ENCODE measurements at regions not wholly inside any gene's neighbourhood (a gene's known extent, or its start where the extent isn't known, plus 50 kb on each side); places are given as distances from the start of the nearest gene placed in this dataset.

DNA sequence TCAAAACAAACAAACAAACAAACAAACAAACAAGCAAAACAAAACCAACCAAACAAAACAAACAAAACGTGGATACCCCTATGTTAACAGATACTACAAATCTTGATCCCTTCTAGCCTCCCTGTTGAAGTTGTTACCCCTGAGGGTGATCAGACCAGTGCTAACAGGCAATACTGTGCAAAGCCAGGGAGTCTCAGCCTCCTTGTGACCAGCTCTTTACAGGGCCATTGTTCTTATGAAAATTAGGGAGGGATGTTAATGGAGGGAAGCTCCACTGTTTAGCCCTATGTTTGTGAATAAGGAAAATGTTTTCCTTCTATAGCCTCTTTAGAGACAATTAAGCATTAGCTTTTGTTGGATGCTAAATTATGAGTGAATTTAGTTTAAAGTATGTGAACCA, 1072.1 kb upstream of the WWC1 start:
- ChIA-PET POLR2A (no interaction called here), CTCF (interaction anchor here (0.7 kb wide), 1 partner anchor 762 kb away, joined by 4 read pairs; no protein-coding TSS in a partner anchor)
- Mint-ChIP-seq H3K4me1 (no peaks in the 10 kb centered on the region), H3K9me3 (ENCODE audit: low read depth) (no peaks in the 10 kb centered on the region), H3K36me3 (ENCODE audit: low read depth) (no peaks in the 10 kb centered on the region), H3K27me3 (no peaks in the 10 kb centered on the region), H3K27ac (no peak overlapping the region), H3K4me3 (no peak overlapping the region)
- no peak for ATAC-seq
- intact Hi-C loops (cut with DNase I, micrococcal nuclease): no loop called here
- no peak for DNase-seq

DNA sequence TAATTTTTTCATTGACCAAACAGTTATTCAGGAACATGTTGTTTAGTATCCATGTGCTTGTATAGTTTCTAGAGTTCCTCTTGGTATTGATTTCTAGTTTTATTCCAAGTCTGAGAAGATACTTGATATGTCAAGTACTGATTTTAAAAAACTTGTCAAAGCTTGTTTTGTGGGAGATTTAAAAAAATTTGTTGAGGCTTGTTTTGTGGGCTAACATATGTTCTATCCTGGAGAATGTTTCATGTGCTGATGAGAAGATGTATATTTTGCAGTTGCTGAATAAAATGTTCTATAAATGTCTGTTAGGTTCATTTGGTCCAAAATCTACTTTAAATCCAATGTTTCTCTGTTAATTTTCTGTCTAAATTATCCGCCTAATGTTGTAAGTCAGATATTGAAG, 1065.1 kb upstream of the WWC1 start:
- CTCF ChIA-PET: no interaction called here
- Mint-ChIP-seq H3K27ac (no peak overlapping the region), H3K9me3 (ENCODE audit: low read depth) (peaks cover 23% of the 10 kb centered on the region), H3K4me1 (no peaks in the 10 kb centered on the region), H3K36me3 (ENCODE audit: low read depth) (no peaks in the 10 kb centered on the region), H3K4me3 (no peak overlapping the region), H3K27me3 (no peaks in the 10 kb centered on the region)
- intact Hi-C loops (cut with DNase I, micrococcal nuclease): no loop called here
- POLR2A ChIA-PET: no interaction called here
- ATAC-seq: no peak
- DNase-seq: no peak

DNA sequence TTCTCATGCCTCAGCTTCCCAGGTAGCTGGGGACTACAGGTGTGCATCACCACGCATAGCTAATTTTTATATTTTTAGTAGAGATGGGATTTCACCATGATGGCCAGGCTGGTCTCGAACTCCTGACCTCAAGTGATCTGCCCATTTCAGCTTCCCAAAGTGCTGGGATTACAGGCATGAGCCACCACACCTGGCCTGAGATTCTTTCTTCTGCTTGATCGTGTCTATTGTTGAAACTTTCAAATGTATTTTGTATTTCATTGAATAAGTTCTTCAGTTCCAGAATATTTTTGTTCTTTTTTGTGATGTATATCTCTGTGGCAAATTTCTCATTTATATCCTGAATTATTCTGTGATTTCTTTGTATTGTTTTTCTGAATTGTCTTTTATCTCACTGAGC, 1063.3 kb upstream of the WWC1 start:
- CTCF ChIA-PET: no interaction called here
- no peak for DNase-seq

DNA sequence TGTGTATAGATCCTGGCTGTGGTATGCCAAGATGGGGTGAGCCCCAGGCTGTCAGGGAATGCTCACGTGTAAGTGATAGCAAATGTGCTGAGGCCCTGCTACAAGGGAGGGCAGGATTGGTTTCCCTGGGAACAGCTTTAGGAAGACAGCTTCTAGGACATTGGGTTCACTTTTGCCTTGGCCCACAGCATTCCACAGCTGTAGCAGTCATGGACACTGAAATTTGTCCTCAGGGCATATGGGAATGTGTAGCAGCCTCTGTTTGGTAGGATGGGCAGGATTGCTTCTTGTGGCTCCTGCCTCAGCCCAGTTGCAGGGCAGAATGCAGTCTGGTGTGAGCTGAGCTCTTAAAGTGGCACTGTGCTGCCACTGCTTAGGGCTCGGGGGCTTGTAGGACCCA, 1061.7 kb upstream of the WWC1 start:
- Mint-ChIP-seq H3K36me3 (ENCODE audit: low read depth) (no peaks in the 10 kb centered on the region), H3K9me3 (ENCODE audit: low read depth) (peaks cover 23% of the 10 kb centered on the region), H3K4me1 (no peaks in the 10 kb centered on the region), H3K4me3 (no peak overlapping the region), H3K27ac (no peak overlapping the region), H3K27me3 (no peaks in the 10 kb centered on the region)
- ChIA-PET CTCF (no interaction called here), POLR2A (no interaction called here)
- intact Hi-C loops (cut with DNase I, micrococcal nuclease): no loop called here
- DNase-seq (no peak), ATAC-seq (no peak)

More for the DNA sequence above, 1063.3 kb upstream of the WWC1 start:
- Mint-ChIP-seq H3K27ac (no peak overlapping the region), H3K9me3 (ENCODE audit: low read depth) (peaks cover 23% of the 10 kb centered on the region), H3K27me3 (no peaks in the 10 kb centered on the region), H3K4me1 (no peaks in the 10 kb centered on the region), H3K4me3 (no peak overlapping the region), H3K36me3 (ENCODE audit: low read depth) (no peaks in the 10 kb centered on the region)
- no peak for ATAC-seq
- POLR2A ChIA-PET: no interaction called here
- intact Hi-C loops (cut with DNase I, micrococcal nuclease): no loop called here

DNA sequence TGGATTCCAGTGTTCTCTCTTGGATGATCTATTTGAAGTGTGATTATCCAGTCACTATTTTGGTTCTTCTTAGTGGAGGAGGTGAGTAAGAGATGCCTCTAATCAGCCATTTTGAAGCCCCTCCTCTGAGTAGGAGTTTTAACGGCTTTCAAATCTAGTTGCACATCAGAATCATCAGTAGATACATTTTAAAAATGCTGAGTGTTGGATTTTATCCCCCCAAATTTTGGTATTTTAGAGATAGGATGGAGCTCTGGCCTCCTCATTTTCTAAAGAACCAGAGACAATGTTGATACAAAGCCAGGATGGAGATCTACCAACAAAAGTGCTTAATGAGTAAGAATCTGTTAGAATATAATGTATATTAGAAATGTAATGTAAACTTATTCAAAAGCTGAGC, 1061.0 kb upstream of the WWC1 start:
- peaks cover 23% of the 10 kb centered on the region for H3K9me3 Mint-ChIP-seq (ENCODE audit: low read depth)

DNA sequence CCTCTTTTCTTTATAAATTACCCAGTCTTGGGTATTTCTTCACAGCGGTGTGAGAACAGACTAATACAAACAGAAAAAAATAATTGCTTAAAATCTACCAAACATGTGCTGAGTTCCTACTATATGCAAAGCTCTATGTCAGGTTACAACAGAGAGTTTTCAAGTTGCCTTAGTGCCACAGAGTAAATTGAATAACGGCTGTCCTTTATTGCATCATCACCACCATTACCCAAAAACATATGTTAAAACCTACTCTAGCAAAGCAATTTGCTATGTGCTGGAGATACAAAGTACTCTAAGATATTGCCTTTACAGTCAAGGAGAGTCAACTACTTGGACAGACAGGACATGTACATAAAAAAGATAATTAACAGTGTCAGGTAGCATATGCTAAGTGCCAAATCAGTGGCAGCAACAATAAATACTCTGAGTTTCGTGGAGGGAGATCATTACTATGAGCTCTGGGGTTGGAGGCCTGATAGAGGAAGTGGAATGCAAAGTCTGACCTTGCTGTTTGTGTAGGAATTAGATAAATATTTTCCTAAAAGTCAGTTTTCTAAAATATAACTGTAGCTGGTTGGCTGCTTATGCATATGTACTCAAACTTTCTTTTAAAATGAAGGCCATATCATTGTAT, 1058.7 kb upstream of the WWC1 start:
- intact Hi-C loops (cut with DNase I, micrococcal nuclease): no loop called here
- Mint-ChIP-seq H3K27ac (no peak overlapping the region), H3K4me1 (no peaks in the 10 kb centered on the region), H3K9me3 (ENCODE audit: low read depth) (peaks cover 14% of the 10 kb centered on the region), H3K36me3 (ENCODE audit: low read depth) (no peaks in the 10 kb centered on the region), H3K27me3 (no peaks in the 10 kb centered on the region), H3K4me3 (no peak overlapping the region)
- no peak for DNase-seq
- ChIA-PET CTCF (interaction anchor here (0.8 kb wide), 1 partner anchor 10 kb away, joined by 3 read pairs; no protein-coding TSS in a partner anchor), POLR2A (no interaction called here)
- no peak for ATAC-seq

More for the DNA sequence above, 1061.0 kb upstream of the WWC1 start:
- Mint-ChIP-seq H3K4me3 (no peak overlapping the region), H3K36me3 (ENCODE audit: low read depth) (no peaks in the 10 kb centered on the region), H3K27ac (no peak overlapping the region), H3K4me1 (no peaks in the 10 kb centered on the region), H3K27me3 (no peaks in the 10 kb centered on the region)
- intact Hi-C loops (cut with DNase I, micrococcal nuclease): no loop called here
- ChIA-PET CTCF (no interaction called here), POLR2A (no interaction called here)
- no peak for ATAC-seq
- DNase-seq: no peak

DNA sequence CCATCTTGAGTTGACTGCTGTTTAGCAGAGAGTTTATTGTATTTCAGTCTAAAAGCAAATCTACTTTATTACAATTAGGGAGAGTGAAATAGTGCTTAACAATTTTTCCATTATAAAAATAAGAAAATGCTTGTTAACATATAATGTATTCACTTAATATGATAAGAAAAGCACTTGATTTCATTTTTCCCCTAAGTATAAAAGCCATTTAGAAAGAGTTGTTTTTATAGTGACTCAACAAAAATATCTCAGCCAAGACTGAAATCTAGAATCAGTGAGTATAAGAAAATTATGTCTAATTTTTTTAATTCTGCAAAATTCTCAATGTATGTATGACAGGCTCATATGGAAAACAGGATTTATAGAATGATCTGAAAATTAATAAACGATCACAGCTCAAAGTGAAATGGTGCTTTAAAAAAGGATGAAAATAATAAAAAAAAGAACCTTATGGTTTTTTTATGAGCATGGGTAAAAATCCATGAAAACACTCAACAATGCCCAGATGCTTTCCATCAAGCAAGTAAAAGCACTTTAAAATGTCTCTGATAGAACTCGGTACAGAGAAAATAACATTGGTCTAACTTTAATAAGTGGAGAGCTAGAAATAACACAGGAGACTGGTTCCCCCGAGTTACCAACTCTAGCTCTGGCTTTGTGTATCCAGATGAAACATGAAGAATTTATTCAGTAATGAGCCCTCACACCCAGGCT, 1057.8 kb upstream of the WWC1 start:
- Mint-ChIP-seq H3K4me1 (no peaks in the 10 kb centered on the region), H3K27ac (no peak overlapping the region), H3K36me3 (ENCODE audit: low read depth) (no peaks in the 10 kb centered on the region), H3K27me3 (no peaks in the 10 kb centered on the region), H3K9me3 (ENCODE audit: low read depth) (peaks cover 10% of the 10 kb centered on the region), H3K4me3 (no peak overlapping the region)
- DNase-seq: no peak
- POLR2A ChIA-PET: no interaction called here
- CTCF ChIA-PET: interaction anchor here (0.6 kb wide), 1 partner anchor 54 kb away, joined by 3 read pairs; no protein-coding TSS in a partner anchor
- no peak for ATAC-seq
- intact Hi-C loops (cut with DNase I, micrococcal nuclease): no loop called here

DNA sequence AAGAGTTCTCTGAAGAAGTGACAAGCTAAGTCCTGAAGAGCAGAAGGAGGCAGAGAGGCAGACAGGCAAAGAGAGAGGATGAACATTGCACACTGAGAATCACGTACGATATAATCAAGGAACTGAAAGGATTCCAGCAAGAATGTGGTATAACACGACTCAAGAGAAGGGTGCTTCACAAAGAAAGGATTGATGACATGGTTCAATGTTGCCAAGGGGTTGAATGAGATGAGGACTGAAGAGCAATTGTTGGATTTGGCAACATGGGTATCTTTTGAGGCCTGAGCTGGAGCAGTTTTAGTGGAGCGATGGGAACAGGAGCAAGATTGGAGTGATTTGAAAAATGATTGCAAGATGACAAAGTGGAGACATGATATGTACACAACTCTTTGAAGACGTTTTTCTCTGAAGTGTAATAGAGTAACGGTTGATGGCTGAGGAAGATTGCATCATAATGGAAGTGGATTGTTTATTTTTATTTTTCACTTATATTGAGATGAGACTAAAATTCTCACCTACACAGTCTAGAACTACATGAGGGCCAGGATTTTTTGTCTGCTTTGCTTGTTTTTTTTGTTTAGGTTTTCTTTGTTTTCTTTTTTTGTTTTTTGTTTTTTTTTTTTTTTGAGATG, 1049.9 kb upstream of the WWC1 start:
- ChIA-PET CTCF (no interaction called here), POLR2A (no interaction called here)
- no peak overlapping the region for H3K4me3 Mint-ChIP-seq
- no peaks in the 10 kb centered on the region for H3K27me3 Mint-ChIP-seq
- no peaks in the 10 kb centered on the region for H3K36me3 Mint-ChIP-seq (ENCODE audit: low read depth)
- intact Hi-C loops (cut with DNase I, micrococcal nuclease): no loop called here
- peaks cover 6% of the 10 kb centered on the region for H3K9me3 Mint-ChIP-seq (ENCODE audit: low read depth)
- DNase-seq (no peak), ATAC-seq (no peak)
- H3K4me1 Mint-ChIP-seq: no peaks in the 10 kb centered on the region
- H3K27ac Mint-ChIP-seq: no peak overlapping the region

DNA sequence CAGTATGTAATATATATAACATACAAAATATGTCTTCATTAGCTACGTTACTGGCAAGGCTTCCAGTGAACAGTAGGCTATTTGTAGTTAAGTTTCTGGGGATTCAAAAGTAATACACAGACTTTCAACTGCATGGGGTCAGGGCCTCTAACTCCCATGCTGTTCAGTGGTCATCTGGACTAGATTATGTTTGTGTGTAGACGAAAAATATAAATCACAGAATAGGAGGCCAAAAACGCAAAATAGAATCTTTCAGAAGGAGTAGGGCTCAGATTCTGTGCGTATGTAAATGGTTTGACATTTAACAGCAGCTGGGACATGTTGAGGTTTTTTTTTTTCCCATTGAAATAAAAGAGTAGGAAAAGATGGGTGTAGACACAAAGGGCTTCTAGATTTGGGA, 1048.7 kb upstream of the WWC1 start:
- no peak overlapping the region for H3K27ac Mint-ChIP-seq
- no peak overlapping the region for H3K4me3 Mint-ChIP-seq

DNA sequence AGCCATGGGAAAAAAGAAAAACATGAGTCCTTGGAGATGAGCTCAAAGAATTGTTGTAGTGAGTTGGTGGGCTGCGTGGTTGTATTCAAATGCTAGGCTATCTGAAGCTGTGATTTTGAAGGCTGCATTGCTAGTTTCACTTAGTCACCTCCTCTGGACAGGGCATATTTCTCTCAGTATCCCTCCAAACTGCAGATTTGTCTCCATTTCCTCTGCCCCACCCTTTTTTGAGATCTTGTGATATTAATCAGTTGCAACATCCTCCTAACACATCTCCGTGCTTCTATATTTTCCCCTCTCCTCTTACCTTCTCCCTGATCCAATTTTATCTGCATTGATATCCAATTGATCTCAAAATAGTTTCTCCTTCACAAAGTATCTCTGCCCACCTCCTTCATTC, 1048.0 kb upstream of the WWC1 start:
- DNase-seq (no peak), ATAC-seq (no peak)
- CTCF ChIA-PET: no interaction called here
- H3K36me3 Mint-ChIP-seq (ENCODE audit: low read depth): no peaks in the 10 kb centered on the region
- no peaks in the 10 kb centered on the region for H3K27me3 Mint-ChIP-seq
- no peak overlapping the region for H3K4me3 Mint-ChIP-seq
- H3K27ac Mint-ChIP-seq: no peak overlapping the region
- intact Hi-C loops (cut with DNase I, micrococcal nuclease): no loop called here
- H3K4me1 Mint-ChIP-seq: no peaks in the 10 kb centered on the region
- peaks cover 6% of the 10 kb centered on the region for H3K9me3 Mint-ChIP-seq (ENCODE audit: low read depth)
- POLR2A ChIA-PET: no interaction called here

More for the DNA sequence above, 1048.7 kb upstream of the WWC1 start:
- Mint-ChIP-seq H3K4me1 (no peaks in the 10 kb centered on the region), H3K27me3 (no peaks in the 10 kb centered on the region), H3K36me3 (ENCODE audit: low read depth) (no peaks in the 10 kb centered on the region), H3K9me3 (ENCODE audit: low read depth) (peaks cover 6% of the 10 kb centered on the region)
- DNase-seq (no peak), ATAC-seq (no peak)
- ChIA-PET CTCF (no interaction called here), POLR2A (no interaction called here)
- intact Hi-C loops (cut with DNase I, micrococcal nuclease): no loop called here

DNA sequence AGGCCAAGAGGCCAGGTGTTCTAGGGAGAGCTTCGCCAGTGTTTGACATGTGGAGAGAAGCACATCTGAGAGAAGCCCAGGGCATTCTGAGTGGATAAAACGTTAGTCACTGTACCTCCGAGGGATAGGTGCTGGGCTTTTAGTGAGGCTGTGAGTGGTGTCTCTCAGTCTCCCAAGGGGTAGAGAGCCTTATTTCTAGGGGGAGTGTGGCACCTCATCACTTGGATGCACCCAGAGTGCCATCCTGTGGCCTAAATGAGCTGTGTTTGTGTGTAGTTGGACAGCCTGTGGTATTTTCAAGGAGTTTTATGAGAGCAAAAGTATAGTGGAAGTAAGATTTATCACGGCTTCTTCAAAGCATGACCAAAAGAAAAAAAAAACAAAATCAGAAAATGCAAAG, 1046.9 kb upstream of the WWC1 start:
- Mint-ChIP-seq H3K4me1 (no peaks in the 10 kb centered on the region), H3K27ac (no peak overlapping the region), H3K36me3 (ENCODE audit: low read depth) (no peaks in the 10 kb centered on the region), H3K27me3 (no peaks in the 10 kb centered on the region), H3K9me3 (ENCODE audit: low read depth) (peaks cover 6% of the 10 kb centered on the region), H3K4me3 (no peak overlapping the region)
- POLR2A ChIA-PET: no interaction called here
- CTCF ChIA-PET: no interaction called here
- intact Hi-C loops (cut with DNase I, micrococcal nuclease): no loop called here
- no peak for ATAC-seq
- DNase-seq: no peak

DNA sequence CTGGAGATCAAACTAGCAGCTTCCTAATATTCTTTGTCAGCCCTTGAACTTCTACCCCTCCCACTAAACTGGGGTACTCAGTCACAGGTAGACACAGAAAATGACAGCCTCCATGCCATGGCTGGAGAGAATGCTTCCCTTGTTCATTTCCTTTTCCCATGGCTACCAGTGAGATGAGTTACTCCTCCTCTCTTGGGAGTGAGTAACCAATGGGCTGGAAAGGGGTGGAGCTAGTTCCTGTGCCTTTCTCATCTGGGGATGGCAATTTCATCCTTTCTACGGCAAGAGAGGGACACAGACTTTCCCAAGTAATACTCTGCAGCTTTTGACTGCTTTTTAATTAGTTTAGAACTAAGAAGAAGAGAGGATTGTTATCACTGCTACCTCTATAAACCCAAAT, 1045.6 kb upstream of the WWC1 start:
- Mint-ChIP-seq H3K36me3 (ENCODE audit: low read depth) (no peaks in the 10 kb centered on the region), H3K4me1 (no peaks in the 10 kb centered on the region), H3K4me3 (no peak overlapping the region), H3K27me3 (no peaks in the 10 kb centered on the region), H3K27ac (no peak overlapping the region), H3K9me3 (ENCODE audit: low read depth) (peaks cover 6% of the 10 kb centered on the region)
- ChIA-PET CTCF (no interaction called here), POLR2A (no interaction called here)
- no peak for DNase-seq
- ATAC-seq: no peak
- intact Hi-C loops (cut with DNase I, micrococcal nuclease): no loop called here
